GM21619 (cell line): ENCODE measurements at regions not wholly inside any gene's neighbourhood (a gene's known extent, or its start where the extent isn't known, plus 50 kb on each side); places are given as distances from the start of the nearest gene placed in this dataset.
"Not testable (repeated sequence)": the region's sequence is repeated elsewhere in the genome, so short reads cannot be mapped to it uniquely, and the experiment has no call there.

Experiments
- ATAC-seq: cut with Tn5 transposase; IDR thresholded peaks from one replicate; pipeline ENCODE4 v1.9.1; 2021; ENCODE audit not compliant: unreplicated experiment

- ATAC-seq, result no peak
Observed at GRCh38 chr5:100043475-100043874, 491.7 kb upstream of the FAM174A start.

DNA sequence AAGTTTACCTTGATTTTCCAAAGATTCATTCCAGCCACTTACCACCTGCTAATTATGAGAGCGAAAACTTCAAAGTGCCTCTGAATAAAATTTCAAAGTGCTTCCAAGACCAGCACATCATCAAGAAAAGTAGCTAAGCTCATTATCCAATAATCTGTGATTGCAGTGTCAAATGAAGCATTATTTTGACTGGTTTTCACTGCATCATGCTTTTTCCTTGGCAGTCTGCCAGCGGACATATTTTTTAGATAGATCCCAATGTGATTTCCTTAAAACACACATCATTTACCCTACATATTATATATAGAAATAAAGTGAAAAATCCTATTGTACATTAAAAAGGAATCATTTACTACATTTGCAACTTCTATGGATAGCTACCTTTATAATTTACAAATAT is 508.6 kb upstream of the FAM174A start:
- no peak for ATAC-seq

DNA sequence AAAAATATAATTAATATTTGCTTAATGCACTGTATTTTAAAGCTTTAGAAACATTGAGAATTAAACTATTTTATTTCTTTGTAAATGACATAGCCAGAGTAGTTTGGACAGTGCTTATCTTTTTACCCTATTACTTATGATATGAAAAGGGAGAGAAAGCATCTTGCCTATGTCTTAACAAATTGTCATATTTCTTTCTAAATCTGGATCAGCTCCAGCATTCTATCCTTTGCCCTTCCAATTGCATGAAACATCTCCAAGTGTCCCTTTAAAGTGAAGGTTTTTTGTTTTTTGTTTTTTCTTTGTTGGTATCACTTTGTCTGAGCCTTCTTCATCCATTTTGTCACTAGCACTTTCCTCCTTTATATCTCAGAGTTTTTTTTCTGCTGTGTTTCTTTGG is 511.6 kb upstream of the FAM174A start:
- no peak for ATAC-seq

DNA sequence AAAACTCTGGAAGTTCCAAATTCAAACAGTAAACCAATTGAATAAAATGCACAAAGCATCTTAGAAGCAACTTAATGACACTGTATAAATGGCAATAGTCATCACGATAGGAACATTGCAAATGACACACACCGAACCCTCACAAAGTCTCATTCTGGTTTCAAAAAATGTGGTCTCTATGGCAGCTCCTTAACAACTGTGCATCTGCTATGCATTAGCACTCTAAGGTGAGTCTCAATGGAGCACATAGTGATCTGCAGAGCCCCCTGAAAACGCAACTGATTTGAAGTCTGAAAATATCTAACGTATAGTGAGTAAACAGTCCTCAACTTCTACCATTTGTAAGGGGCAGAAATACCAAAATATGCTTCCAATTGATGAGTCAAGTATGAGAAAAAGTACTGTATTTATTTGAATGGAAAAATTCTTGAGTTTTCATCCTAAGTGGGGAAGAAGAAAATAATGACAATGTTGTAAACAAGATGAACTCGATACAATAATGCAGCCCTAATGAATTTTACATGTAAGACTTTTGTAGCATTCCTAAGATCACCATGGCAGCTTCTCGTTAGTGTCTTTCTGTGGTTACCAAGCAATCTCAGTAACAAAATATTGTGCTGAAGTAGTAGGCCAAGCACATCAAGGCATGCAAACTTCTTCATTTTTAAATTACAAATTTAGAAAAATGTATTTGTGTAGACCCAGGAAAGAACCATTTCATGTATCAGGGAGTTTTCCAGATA is 517.5 kb upstream of the FAM174A start:
- no peak for ATAC-seq

GRCh38 chr5:100013305-100013704 is 521.9 kb upstream of the FAM174A start:
- not testable (repeated sequence) for ATAC-seq

GRCh38 chr5:100011160-100011559 is 524.0 kb upstream of the FAM174A start:
- ATAC-seq, result not testable (repeated sequence)

DNA sequence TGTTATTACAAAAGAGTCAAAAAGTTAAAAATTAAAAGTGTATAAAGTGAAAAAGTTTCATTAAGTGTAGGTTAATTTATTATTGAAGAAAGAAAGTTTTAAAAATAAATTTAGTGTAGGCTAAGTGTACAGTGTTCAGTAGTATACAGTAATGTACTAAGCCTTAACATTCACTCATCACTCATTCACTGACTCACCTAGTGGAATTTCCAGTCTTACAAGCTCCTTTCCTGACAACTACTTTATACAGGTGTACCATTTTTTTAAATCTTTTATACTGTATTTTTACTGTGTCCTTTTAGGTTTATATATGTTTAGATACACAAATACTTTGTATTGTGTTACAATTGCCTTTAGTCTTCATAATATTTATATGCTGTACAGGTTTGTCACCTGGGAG is 530.2 kb upstream of the FAM174A start:
- ATAC-seq, result no peak

GRCh38 chr5:99998319-99998718 is 536.9 kb upstream of the FAM174A start:
- no peak for ATAC-seq

- ATAC-seq, result no peak
Observed at GRCh38 chr5:99995407-99995806, 539.8 kb upstream of the FAM174A start.

GRCh38 chr5:99973779-99974178 is 561.4 kb upstream of the FAM174A start:
- no peak for ATAC-seq

GRCh38 chr5:99955962-99956361 is 579.2 kb upstream of the FAM174A start:
- no peak for ATAC-seq

DNA sequence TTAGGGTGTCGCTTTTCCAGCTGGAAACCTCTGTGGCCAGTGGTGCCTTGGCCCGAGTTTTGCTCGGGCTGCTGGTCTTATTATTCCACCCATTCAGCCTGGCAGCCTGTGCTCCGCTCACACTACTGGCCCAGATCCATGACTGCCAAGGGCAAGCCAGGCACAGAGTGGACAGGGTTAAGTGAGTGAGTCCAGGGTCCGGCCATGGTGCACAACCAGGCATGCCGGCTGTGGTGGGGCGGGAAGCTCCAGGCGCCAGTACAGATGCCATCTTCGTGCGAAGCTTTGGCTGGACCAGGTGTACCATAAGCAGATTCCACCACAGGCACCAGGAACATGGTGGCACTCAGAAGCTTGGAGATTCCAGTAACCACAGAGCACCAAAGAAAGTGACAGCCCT is 580.2 kb upstream of the FAM174A start:
- ATAC-seq, result no peak

DNA sequence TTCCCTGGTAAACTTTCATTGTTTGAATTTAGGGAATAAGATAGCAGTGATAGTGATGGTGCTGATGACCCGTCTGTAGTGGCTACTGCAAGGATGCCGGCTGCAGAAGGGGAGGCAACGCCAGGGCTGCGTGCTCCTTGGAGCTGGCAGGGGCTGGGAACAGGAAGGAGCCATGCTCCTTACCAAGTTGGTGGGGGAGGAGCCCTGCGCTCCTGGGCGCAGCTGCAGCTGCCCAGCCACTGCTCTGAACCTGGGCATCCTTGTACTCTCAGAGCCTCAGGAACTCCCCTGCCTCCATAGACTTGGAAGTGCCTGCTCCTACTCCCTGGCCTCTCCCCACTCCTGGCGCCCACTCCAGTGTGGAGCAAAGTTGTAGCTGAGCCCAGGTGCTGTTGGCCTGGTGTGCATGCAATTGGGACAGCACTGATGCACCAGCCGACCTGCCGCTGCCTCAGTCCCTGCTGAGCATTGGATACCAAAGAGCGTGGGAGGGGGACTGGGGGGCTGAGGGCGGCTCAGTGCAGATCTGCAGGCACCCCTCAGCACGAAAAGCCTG is 585.1 kb upstream of the FAM174A start:
- ATAC-seq, result no peak

DNA sequence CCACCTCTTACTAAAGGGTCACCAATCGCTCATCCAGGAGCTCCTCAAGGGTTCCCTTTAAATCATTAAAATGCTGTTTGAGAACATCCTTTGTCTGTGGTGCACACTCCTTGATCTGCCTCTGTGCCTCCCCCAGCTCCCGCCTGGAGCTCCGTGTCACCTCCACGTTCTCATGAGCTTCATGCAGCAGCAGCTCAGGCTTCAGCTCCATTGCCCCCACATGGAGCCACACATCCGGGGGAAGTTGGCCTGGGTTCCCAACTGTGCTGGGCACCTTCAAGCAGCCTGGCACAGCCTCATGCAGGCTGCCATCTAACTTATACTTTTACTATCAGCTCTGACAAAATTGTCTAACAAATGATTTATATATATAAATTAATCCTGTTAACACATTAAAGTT is 585.8 kb upstream of the FAM174A start:
- no peak for ATAC-seq

DNA sequence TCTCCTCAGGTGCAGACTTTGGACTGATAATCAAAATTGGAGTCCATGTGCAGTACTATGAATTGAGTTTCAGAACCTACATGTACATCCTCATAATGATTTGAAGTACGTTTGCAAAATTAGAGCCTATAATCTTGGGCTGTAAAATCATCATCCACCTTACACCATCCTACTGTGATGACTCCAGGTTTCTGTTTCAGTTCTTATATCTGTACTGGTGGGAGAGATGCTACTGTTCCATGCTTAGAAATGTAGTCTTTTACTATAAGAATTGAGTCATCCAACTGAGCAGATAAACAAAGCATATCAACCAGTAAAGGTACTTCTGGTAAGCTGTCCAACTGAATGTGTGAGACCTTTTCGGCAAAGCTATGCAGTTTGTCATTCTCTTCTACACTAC is 586.3 kb upstream of the FAM174A start:
- no peak for ATAC-seq

DNA sequence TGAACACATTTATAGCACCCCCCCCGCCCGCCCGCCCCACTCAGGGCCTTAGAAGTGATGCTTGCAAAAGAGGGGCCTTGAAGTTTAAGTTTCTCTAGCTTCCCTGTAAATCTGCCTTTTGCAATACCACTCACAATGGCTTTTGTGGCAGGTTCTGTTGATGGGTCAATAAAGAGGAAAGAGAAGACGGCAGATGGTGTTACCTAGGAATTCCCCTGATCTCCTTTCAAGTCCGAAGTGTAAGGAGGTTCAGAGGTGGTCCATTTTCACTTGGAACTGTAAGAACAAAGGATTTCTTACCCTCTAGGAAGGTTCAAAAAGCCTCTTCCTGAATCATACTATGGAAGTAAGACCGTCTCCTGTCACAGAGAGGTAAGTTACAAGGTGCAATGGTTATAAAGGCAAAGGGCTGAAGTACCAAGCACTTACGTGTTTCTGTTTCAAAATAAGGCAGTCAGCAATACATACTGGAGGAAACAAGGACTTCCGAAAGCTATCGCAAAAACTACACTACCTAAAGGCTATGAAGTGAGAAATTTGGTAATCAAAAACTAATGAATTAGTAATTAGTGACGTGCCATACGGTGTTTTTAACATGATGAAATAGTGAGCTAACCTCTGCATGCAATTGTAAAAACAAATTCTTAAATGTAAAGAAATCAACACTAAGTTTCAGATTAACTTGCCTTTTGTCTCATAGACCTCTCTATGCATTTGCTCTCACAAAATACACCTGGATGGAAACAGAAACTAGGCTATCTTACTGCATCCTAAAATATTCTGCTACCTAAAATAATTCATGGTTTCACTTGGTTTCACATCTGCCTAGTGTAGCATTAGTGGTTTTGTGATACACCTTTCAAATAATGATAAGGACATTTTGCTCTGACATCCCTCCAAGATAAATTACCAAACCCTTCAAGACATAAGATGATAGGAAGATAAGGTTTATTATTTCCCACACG is 589.4 kb upstream of the FAM174A start:
- no peak for ATAC-seq

GRCh38 chr5:99940540-99940939 is 594.6 kb upstream of the FAM174A start:
- no peak for ATAC-seq

DNA sequence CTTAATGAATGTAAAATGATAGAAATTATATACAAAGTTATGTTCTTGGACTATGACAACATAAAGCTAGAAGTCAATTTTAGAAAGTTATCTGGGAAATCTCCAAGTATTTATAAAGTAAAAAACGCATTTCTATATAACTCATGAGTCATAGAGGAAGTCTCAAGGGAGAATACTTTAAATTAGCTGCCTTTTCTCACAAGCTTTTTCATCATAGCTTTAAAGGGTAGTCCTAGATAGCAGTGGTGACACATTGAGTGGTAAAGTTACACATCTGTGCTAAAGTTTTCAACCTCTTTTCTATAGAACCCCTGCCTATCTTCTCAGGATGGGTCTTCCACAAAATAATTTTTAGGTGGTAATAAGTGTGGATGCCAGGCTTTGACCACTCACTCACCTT is 598.3 kb upstream of the FAM174A start:
- ATAC-seq, result no peak

- no peak for ATAC-seq
Observed at GRCh38 chr5:99929806-99930135, 605.4 kb upstream of the FAM174A start.

DNA sequence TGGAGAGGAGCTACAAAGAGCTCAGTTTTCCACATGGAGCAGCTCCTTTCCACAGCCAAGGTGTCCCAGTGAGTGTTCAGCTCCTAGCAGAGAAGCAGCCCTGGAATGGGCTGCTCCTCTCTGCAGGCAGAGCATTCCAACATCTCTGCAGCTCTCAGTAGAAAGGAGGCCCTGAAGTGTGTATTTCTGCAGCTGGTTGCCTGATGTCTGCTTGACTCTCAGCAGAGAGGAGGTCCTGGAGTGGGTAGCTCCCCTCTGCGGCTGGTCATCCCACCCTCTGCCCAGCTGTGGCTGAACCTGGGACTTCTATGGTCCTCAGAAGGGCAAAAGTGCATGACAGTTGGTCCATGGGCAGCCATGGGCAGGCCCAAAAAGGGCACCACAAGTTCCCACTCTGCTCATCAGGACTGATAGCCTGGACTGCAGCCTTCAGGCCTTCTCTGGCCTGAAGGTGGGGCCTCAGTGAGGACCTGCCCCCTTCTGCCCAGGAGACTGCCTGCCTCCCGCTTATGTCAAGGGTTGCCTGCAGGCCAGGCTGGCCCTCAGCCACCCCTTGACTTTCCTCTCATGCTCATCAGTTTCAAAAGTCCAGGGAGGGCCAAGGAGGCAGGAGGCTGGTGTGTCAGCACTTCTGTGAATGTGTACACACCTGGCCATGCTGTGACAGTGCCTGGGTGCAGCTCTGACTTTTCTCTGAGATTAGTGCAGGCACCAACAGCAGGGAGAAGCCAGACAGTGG is 605.9 kb upstream of the FAM174A start:
- no peak for ATAC-seq

- ATAC-seq, result no peak
Observed at GRCh38 chr5:99928490-99928889, 606.7 kb upstream of the FAM174A start.
